ENCODE measurements at regions not wholly inside any gene's neighbourhood (a gene's known extent, or its start where the extent isn't known, plus 50 kb on each side); places are given as distances from the start of the nearest gene placed in this dataset.

DNA sequence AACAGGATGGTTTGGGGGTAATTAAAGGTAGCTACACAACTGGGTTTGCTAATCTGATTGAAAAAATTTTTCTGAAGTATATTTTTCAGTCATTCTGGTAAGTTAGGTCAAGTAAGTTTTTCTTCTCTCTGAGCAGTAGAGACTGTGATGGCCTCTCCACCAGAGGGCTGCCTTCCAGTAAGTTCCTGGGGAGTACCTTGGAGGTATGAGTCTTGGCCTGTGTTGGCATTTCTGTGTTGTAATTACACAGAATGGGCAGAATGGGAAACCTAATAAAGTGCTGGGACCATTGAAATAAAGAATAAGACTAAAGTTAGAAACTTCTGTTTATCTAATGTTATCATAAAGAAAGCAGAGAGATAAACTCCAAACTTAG is 430.8 kb downstream of the ARHGEF28 start:
- H3K9ac ChIP-seq (ENCODE audit: low read length), result no peak overlapping the region
- H3K4me3 ChIP-seq (replicated peaks in 1 of 2; ENCODE audit: low read depth in 1 of 2, low read length in 2 of 2), result no peak overlapping the region
- H3K9me3 ChIP-seq (ENCODE audit: control insufficient read depth in 1 of 2, insufficient read depth in 1 of 2, low read depth in 1 of 2, low read length in 2 of 2), result no peaks in the 10 kb centered on the region
- H3K27ac ChIP-seq (ENCODE audit: low read depth, low read length), result no peak overlapping the region
- H4K20me1 ChIP-seq (ENCODE audit: insufficient read depth), result no peaks in the 10 kb centered on the region
- no peaks in the 10 kb centered on the region for H3K9me2 ChIP-seq (ENCODE audit: insufficient read depth)
- no peaks in the 10 kb centered on the region for H3K36me3 ChIP-seq (ENCODE audit: control insufficient read depth in 1 of 2, insufficient read depth in 2 of 2, low read length in 2 of 2)
- POLR2A ChIA-PET, result no interaction called here
- CTCF ChIA-PET, result interaction anchor here (1.1 kb wide), 1 partner anchor 16 kb away, joined by 3 read pairs; no protein-coding TSS in a partner anchor
- no peak overlapping the region for H2AFZ ChIP-seq (ENCODE audit: low read depth, low read length, poor library complexity, severe bottlenecking)
- no peaks in the 10 kb centered on the region for H3K4me1 ChIP-seq (ENCODE audit: control insufficient read depth in 1 of 2, insufficient read depth in 2 of 2, low read length in 2 of 2)
- ATAC-seq, result peak; percentile 90
- no peak for TF ChIP-seq EGR1 (IDR thresholded peaks at IDR 0.05; ENCODE audit: low read depth)
- no peak for TF ChIP-seq YY1 (IDR thresholded peaks at IDR 0.05; ENCODE audit: extremely low read depth, insufficient replicate concordance, low read depth, low read length)
- TF ChIP-seq TCF7L2 (IDR thresholded peaks at IDR 0.05; ENCODE audit: borderline replicate concordance, extremely low read depth, insufficient read depth, insufficient read length), result no peak
- no peak for TF ChIP-seq POLR2AphosphoS5 (IDR thresholded peaks at IDR 0.05; ENCODE audit: low read depth, low read length)
- no peak for TF ChIP-seq SP1 (IDR thresholded peaks at IDR 0.05; ENCODE audit: low read depth)
- peak; percentile 64 for TF ChIP-seq RAD21 (IDR thresholded peaks at IDR 0.05; ENCODE audit: low read depth)
- no peak for TF ChIP-seq CEBPB (IDR thresholded peaks at IDR 0.05; ENCODE audit: low read depth)
- TF ChIP-seq FOSL1 (IDR thresholded peaks at IDR 0.05; ENCODE audit: low read depth), result no peak
- TF ChIP-seq ZFX (IDR thresholded peaks at IDR 0.05), result no peak
- TF ChIP-seq JUND (IDR thresholded peaks at IDR 0.05), result no peak
- no peak for TF ChIP-seq ZNF274 (IDR thresholded peaks at IDR 0.05; ENCODE audit: low read depth, low read length)
- TF ChIP-seq POLR2A (IDR thresholded peaks at IDR 0.05; ENCODE audit: borderline replicate concordance, extremely low read depth, insufficient read depth, insufficient read length), result no peak
- no peak for TF ChIP-seq EZH2phosphoT487 (IDR thresholded peaks at IDR 0.05; ENCODE audit: borderline replicate concordance)
- TF ChIP-seq EZH2 (IDR thresholded peaks at IDR 0.05), result no peak
- 0 out of 2 replicates have a peak, but pooled peaks have one; percentile 37 for TF ChIP-seq CBX3 (IDR thresholded peaks at IDR 0.05; ENCODE audit: low read depth)
- no peak for TF ChIP-seq ELF1 (IDR thresholded peaks at IDR 0.05; ENCODE audit: borderline replicate concordance, low read depth)
- TF ChIP-seq, protein P1, sequence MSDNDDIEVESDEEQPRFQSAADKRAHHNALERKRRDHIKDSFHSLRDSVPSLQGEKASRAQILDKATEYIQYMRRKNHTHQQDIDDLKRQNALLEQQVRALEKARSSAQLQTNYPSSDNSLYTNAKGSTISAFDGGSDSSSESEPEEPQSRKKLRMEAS (IDR thresholded peaks at IDR 0.05), result no peak
- TF ChIP-seq, protein P2, sequence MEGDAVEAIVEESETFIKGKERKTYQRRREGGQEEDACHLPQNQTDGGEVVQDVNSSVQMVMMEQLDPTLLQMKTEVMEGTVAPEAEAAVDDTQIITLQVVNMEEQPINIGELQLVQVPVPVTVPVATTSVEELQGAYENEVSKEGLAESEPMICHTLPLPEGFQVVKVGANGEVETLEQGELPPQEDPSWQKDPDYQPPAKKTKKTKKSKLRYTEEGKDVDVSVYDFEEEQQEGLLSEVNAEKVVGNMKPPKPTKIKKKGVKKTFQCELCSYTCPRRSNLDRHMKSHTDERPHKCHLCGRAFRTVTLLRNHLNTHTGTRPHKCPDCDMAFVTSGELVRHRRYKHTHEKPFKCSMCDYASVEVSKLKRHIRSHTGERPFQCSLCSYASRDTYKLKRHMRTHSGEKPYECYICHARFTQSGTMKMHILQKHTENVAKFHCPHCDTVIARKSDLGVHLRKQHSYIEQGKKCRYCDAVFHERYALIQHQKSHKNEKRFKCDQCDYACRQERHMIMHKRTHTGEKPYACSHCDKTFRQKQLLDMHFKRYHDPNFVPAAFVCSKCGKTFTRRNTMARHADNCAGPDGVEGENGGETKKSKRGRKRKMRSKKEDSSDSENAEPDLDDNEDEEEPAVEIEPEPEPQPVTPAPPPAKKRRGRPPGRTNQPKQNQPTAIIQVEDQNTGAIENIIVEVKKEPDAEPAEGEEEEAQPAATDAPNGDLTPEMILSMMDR (IDR thresholded peaks at IDR 0.05 in 2 of 3, conservative IDR thresholded peaks at IDR 0.05 in 1 of 3; ENCODE audit: borderline replicate concordance in 1 of 3, insufficient read depth in 1 of 3, low read depth in 2 of 3, low read length in 2 of 3), result peak; percentile 31 to 60 (median 46); a peak in 5 of 6 replicates
- TF ChIP-seq, protein P3, sequence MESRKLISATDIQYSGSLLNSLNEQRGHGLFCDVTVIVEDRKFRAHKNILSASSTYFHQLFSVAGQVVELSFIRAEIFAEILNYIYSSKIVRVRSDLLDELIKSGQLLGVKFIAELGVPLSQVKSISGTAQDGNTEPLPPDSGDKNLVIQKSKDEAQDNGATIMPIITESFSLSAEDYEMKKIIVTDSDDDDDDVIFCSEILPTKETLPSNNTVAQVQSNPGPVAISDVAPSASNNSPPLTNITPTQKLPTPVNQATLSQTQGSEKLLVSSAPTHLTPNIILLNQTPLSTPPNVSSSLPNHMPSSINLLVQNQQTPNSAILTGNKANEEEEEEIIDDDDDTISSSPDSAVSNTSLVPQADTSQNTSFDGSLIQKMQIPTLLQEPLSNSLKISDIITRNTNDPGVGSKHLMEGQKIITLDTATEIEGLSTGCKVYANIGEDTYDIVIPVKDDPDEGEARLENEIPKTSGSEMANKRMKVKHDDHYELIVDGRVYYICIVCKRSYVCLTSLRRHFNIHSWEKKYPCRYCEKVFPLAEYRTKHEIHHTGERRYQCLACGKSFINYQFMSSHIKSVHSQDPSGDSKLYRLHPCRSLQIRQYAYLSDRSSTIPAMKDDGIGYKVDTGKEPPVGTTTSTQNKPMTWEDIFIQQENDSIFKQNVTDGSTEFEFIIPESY (IDR thresholded peaks at IDR 0.05; ENCODE audit: extremely low read depth, insufficient replicate concordance, low read length), result no peak
- TF ChIP-seq, protein P4, sequence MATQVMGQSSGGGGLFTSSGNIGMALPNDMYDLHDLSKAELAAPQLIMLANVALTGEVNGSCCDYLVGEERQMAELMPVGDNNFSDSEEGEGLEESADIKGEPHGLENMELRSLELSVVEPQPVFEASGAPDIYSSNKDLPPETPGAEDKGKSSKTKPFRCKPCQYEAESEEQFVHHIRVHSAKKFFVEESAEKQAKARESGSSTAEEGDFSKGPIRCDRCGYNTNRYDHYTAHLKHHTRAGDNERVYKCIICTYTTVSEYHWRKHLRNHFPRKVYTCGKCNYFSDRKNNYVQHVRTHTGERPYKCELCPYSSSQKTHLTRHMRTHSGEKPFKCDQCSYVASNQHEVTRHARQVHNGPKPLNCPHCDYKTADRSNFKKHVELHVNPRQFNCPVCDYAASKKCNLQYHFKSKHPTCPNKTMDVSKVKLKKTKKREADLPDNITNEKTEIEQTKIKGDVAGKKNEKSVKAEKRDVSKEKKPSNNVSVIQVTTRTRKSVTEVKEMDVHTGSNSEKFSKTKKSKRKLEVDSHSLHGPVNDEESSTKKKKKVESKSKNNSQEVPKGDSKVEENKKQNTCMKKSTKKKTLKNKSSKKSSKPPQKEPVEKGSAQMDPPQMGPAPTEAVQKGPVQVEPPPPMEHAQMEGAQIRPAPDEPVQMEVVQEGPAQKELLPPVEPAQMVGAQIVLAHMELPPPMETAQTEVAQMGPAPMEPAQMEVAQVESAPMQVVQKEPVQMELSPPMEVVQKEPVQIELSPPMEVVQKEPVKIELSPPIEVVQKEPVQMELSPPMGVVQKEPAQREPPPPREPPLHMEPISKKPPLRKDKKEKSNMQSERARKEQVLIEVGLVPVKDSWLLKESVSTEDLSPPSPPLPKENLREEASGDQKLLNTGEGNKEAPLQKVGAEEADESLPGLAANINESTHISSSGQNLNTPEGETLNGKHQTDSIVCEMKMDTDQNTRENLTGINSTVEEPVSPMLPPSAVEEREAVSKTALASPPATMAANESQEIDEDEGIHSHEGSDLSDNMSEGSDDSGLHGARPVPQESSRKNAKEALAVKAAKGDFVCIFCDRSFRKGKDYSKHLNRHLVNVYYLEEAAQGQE (IDR thresholded peaks at IDR 0.05; ENCODE audit: low read depth), result no peak
- BruUV-seq (replicated peaks), result no TSS peak
- no peaks in the 10 kb centered on the region for H3K27me3 ChIP-seq (ENCODE audit: insufficient read depth, low read length)
- intact Hi-C loops (cut with micrococcal nuclease), result loop anchor here (5.0 kb wide), 1 partner anchor 591 kb away; no protein-coding TSS in a partner anchor
- H3K79me2 ChIP-seq (ENCODE audit: insufficient read depth, low read length), result no peaks in the 10 kb centered on the region
- RAD21 ChIA-PET (ENCODE audit: low non-redundant PET in 1 of 2, low total read pairs in 2 of 2, uncharacterized antibody in 2 of 2, unreplicated experiment in 2 of 2), result no interaction called here
- H3K4me2 ChIP-seq (ENCODE audit: low read length), result no peak overlapping the region
- no peak for DNase-seq (ENCODE audit: low read depth, low spot score)
